Limb (tissue), 2 donors: ENCODE measurements at regions not wholly inside any gene's neighbourhood (a gene's known extent, or its start where the extent isn't known, plus 50 kb on each side); places are given as distances from the start of the nearest gene placed in this dataset.
A peak's percentile ranks its signal among the peaks of the same experiment; 100 is the strongest.

ENCODE experiments used
- DNase-seq, 2 donors: peaks; one replicate each; pipeline ENCODE4 v3.0.0-alpha.2; 2016; ENCODE audit errors: extremely low spot score in 2 of 2

- no peak for DNase-seq
Measured at GRCh38 chr4:140316799-140317198, 56.6 kb upstream of the SCOC start.

GRCh38 chr4:140315970-140316369 is 57.5 kb upstream of the SCOC start:
- no peak for DNase-seq

GRCh38 chr4:140315438-140315837 is 58.0 kb upstream of the SCOC start:
- DNase-seq = no peak

- no peak for DNase-seq
Measured at GRCh38 chr4:140315019-140315418, 58.4 kb upstream of the SCOC start.

GRCh38 chr4:140312100-140312499 is 61.3 kb upstream of the SCOC start:
- DNase-seq = no peak

- no peak for DNase-seq
Measured at GRCh38 chr4:140311257-140311835, 62.1 kb upstream of the SCOC start.

- no peak for DNase-seq
Measured at GRCh38 chr4:140309124-140309870, 64.1 kb upstream of the SCOC start.

- peak in 1 of 2 donors; percentile 13 for DNase-seq
Measured at GRCh38 chr4:140308366-140309123, 64.9 kb upstream of the SCOC start.

GRCh38 chr4:140305053-140305452 is 68.4 kb upstream of the SCOC start:
- DNase-seq = no peak

- no peak for DNase-seq
Measured at GRCh38 chr4:140304346-140304745, 69.1 kb upstream of the SCOC start.

- DNase-seq = no peak
Measured at GRCh38 chr4:140302151-140302859, 71.1 kb upstream of the SCOC start.

- no peak for DNase-seq
Measured at GRCh38 chr4:140300271-140300970, 73.0 kb upstream of the SCOC start.

- DNase-seq = no peak
Measured at GRCh38 chr4:140298001-140298400, 75.4 kb upstream of the SCOC start.

GRCh38 chr4:140297221-140297570 is 76.2 kb upstream of the SCOC start:
- DNase-seq = no peak

GRCh38 chr4:140296335-140297220 is 76.9 kb upstream of the SCOC start:
- peak; percentile 17 to 57 for DNase-seq

GRCh38 chr4:140293979-140294378 is 79.5 kb upstream of the SCOC start:
- DNase-seq = no peak

- DNase-seq = no peak
Measured at GRCh38 chr4:140291259-140291658, 82.2 kb upstream of the SCOC start.

GRCh38 chr4:140289486-140289885 is 84.0 kb upstream of the SCOC start:
- DNase-seq = no peak

- no peak for DNase-seq
Measured at GRCh38 chr4:140286456-140286855, 87.0 kb upstream of the SCOC start.

- no peak for DNase-seq
Measured at GRCh38 chr4:140284456-140284855, 89.0 kb upstream of the SCOC start.
